NT2/D1 (cell line): ENCODE measurements at regions not wholly inside any gene's neighbourhood (a gene's known extent, or its start where the extent isn't known, plus 50 kb on each side); places are given as distances from the start of the nearest gene placed in this dataset.

Source experiments
- SUZ12 ChIP-seq: IDR thresholded peaks from 2 replicates; pipeline ENCODE4 v1.6.1; 2011; ENCODE audit not compliant: insufficient read length, insufficient read depth; ENCODE audit errors: extremely low read depth
- YY1 ChIP-seq: IDR thresholded peaks from 2 replicates; pipeline ENCODE4 v1.6.1; 2011; ENCODE audit not compliant: insufficient read length, insufficient read depth
- ZNF274 ChIP-seq: IDR thresholded peaks from 2 replicates; pipeline ENCODE4 v1.6.1; 2011; ENCODE audit warnings: mild to moderate bottlenecking, low read depth, low read length

GRCh38 chr6:28693033-28693750 is 167.5 kb downstream of the GPX5 start:
- TF ChIP-seq ZNF274: no peak
- TF ChIP-seq SUZ12: no peak
- TF ChIP-seq YY1: no peak
